T-cell (primary cell): ENCODE measurements at regions not wholly inside any gene's neighbourhood (a gene's known extent, or its start where the extent isn't known, plus 50 kb on each side); places are given as distances from the start of the nearest gene placed in this dataset.

Experiments used
- ATAC-seq, 4 experiments: fragments of 200-7000 bp in 3 of 4; fragments of 150-1000 bp in 1 of 4; cut with Tn5 transposase; replicated peaks in 1 of 4; 1 replicate in 3 of 4; 2 replicates in 1 of 4; pipeline ENCODE4 v1.10.0; 2021; ENCODE audit warnings: moderate library complexity in 3 of 4, mild to moderate bottlenecking in 2 of 4, moderate number of reproducible peaks in 1 of 4
- CTCF ChIA-PET, 2 donors: fragments of 300-600 bp; sonication (Branson Sonifier 250); formaldehyde crosslinking; loops; one replicate each; lab custom pipeline; 2022; ENCODE audit warnings: antibody characterized with exemption in 2 of 2; lab: Charles Lee
- POLR2A ChIA-PET, 2 donors: fragments of 300-600 bp; sonication (Branson Sonifier 250); formaldehyde crosslinking; loops; one replicate each; lab custom pipeline; 2022; ENCODE audit warnings: antibody characterized with exemption in 2 of 2; lab: Charles Lee
- DNase-seq, 35 experiments: peaks; one replicate each; pipeline versions ENCODE4 v3.0.0 to v3.0.0-alpha.2; 2013 to 2023
- H3K27ac ChIP-seq: one replicate; pipeline ENCODE4 v1.5.1; 2013; ENCODE audit warnings: low read length
- H3K27me3 ChIP-seq, 2 experiments: replicated peaks in 1 of 2; 1 replicate in 1 of 2; 2 replicates in 1 of 2; pipeline versions ENCODE4 v1.6.1 to v1.7.0; 2013; ENCODE audit warnings: low read length in 1 of 2, mixed read lengths in 1 of 2; ENCODE audit not compliant: control insufficient read depth in 2 of 2, insufficient read depth in 2 of 2; ENCODE audit errors: extremely low read depth in 1 of 2
- H3K36me3 ChIP-seq, 2 donors: 1 replicate in 1 of 2; 2 replicates in 1 of 2; pipeline versions ENCODE4 v1.6.1 to v1.7.0; 2013; ENCODE audit warnings: low read length in 1 of 2; ENCODE audit not compliant: control insufficient read depth in 2 of 2, insufficient read depth in 1 of 2; ENCODE audit errors: extremely low read depth in 1 of 2
- H3K4me1 ChIP-seq, 2 experiments: 1 replicate in 1 of 2; 2 replicates in 1 of 2; pipeline versions ENCODE4 v1.6.1 to v1.7.0; 2013; ENCODE audit warnings: low read length in 2 of 2, mixed read lengths in 1 of 2; ENCODE audit not compliant: insufficient read depth in 2 of 2, control insufficient read depth in 1 of 2; ENCODE audit errors: extremely low read depth in 1 of 2
- H3K4me3 ChIP-seq, 2 donors: 1 replicate in 1 of 2; 2 replicates in 1 of 2; pipeline versions ENCODE4 v1.5.1 to v1.7.0; 2013; ENCODE audit warnings: mild to moderate bottlenecking in 2 of 2, low read length in 1 of 2, moderate library complexity in 1 of 2; ENCODE audit not compliant: control insufficient read depth in 1 of 2; ENCODE audit errors: extremely low read depth in 1 of 2
- H3K9me3 ChIP-seq: 2 replicates; pipeline ENCODE4 v1.7.0; 2013
- H3K27ac Mint-ChIP-seq, 2 donors: one replicate each; pipeline ENCODE4 v1.8.0; 2020 to 2021; ENCODE audit warnings: mild to moderate bottlenecking in 2 of 2, mixed read lengths in 2 of 2
- H3K27me3 Mint-ChIP-seq, 2 donors: one replicate each; pipeline ENCODE4 v1.8.0; 2021 to 2022; ENCODE audit warnings: mixed read lengths in 2 of 2
- H3K36me3 Mint-ChIP-seq: one replicate; pipeline ENCODE4 v1.8.0; 2021; ENCODE audit warnings: mixed read lengths
- H3K4me1 Mint-ChIP-seq, 3 donors: one replicate each; pipeline ENCODE4 v1.8.0; 2020 to 2022; ENCODE audit warnings: mixed read lengths in 3 of 3, mild to moderate bottlenecking in 1 of 3
- H3K4me3 Mint-ChIP-seq, 3 donors: one replicate each; pipeline ENCODE4 v1.8.0; 2020 to 2022; ENCODE audit warnings: mild to moderate bottlenecking in 3 of 3, mixed read lengths in 3 of 3, moderate library complexity in 3 of 3
- H3K9me3 Mint-ChIP-seq, 3 donors: one replicate each; pipeline ENCODE4 v1.8.0; 2020 to 2022; ENCODE audit warnings: mixed read lengths in 3 of 3
- WGBS: methylation state at CpG from one replicate; pipeline ENCODE4 v1.1.5; 2013; ENCODE audit warnings: missing lambda C conversion rate; ENCODE audit not compliant: insufficient coverage; 5-methylcytosine and 5-hydroxymethylcytosine counted together

- no peaks in the 10 kb centered on the region for H3K9me3 ChIP-seq
- H3K4me3 ChIP-seq: no peak overlapping the region
- H3K36me3 ChIP-seq: no peaks in the 10 kb centered on the region
- H3K9me3 Mint-ChIP-seq: no peaks in the 10 kb centered on the region
- no peak overlapping the region for H3K4me3 Mint-ChIP-seq
- ATAC-seq: no peak
- no peaks in the 10 kb centered on the region for H3K27me3 Mint-ChIP-seq
- no peaks in the 10 kb centered on the region for H3K4me1 Mint-ChIP-seq
- H3K27me3 ChIP-seq: no peaks in the 10 kb centered on the region
- ChIA-PET CTCF (no interaction called here), POLR2A (no interaction called here)
- no peak for DNase-seq
- no peaks in the 10 kb centered on the region for H3K4me1 ChIP-seq
- WGBS: no CpG with 5 or more reads among the region's 3 CpGs
- no peaks in the 10 kb centered on the region for H3K36me3 Mint-ChIP-seq
- no peak overlapping the region for H3K27ac ChIP-seq
- no peak overlapping the region for H3K27ac Mint-ChIP-seq
These were observed 138.8 kb upstream of the MAP9 start for GRCh38 chr4:155515444-155516075.

- Histone ChIP-seq H3K9me3 (no peaks in the 10 kb centered on the region), H3K4me3 (no peak overlapping the region), H3K36me3 (no peaks in the 10 kb centered on the region), H3K27ac (no peak overlapping the region), H3K27me3 (no peaks in the 10 kb centered on the region), H3K4me1 (no peaks in the 10 kb centered on the region)
- 100% methylated on average over 1 of the region's 2 CpGs for WGBS
- Mint-ChIP-seq H3K9me3 (no peaks in the 10 kb centered on the region), H3K27me3 (no peaks in the 10 kb centered on the region), H3K36me3 (no peaks in the 10 kb centered on the region), H3K4me3 (no peak overlapping the region), H3K27ac (no peak overlapping the region), H3K4me1 (no peaks in the 10 kb centered on the region)
- ATAC-seq (no peak), DNase-seq (no peak)
- CTCF ChIA-PET: no interaction called here
- POLR2A ChIA-PET: no interaction called here
These were observed 137.9 kb upstream of the MAP9 start for GRCh38 chr4:155514628-155515027.

- H3K4me3 Mint-ChIP-seq: no peak overlapping the region
- no peaks in the 10 kb centered on the region for H3K27me3 ChIP-seq
- ATAC-seq: no peak
- POLR2A ChIA-PET: no interaction called here
- no peak overlapping the region for H3K27ac ChIP-seq
- no peaks in the 10 kb centered on the region for H3K9me3 Mint-ChIP-seq
- 100% methylated on average over 3 of the region's 5 CpGs for WGBS
- no peak overlapping the region for H3K4me3 ChIP-seq
- no peaks in the 10 kb centered on the region for H3K4me1 Mint-ChIP-seq
- CTCF ChIA-PET: no interaction called here
- DNase-seq: no peak
- no peaks in the 10 kb centered on the region for H3K27me3 Mint-ChIP-seq
- H3K36me3 ChIP-seq: no peaks in the 10 kb centered on the region
- no peaks in the 10 kb centered on the region for H3K4me1 ChIP-seq
- no peak overlapping the region for H3K27ac Mint-ChIP-seq
- no peaks in the 10 kb centered on the region for H3K9me3 ChIP-seq
- H3K36me3 Mint-ChIP-seq: no peaks in the 10 kb centered on the region
These were observed 136.1 kb upstream of the MAP9 start for GRCh38 chr4:155512817-155513216.

- WGBS: no CpG with 5 or more reads among the region's 1 CpG
- Histone ChIP-seq H3K27me3 (no peaks in the 10 kb centered on the region), H3K27ac (no peak overlapping the region), H3K36me3 (no peaks in the 10 kb centered on the region), H3K9me3 (no peaks in the 10 kb centered on the region), H3K4me1 (no peaks in the 10 kb centered on the region), H3K4me3 (no peak overlapping the region)
- DNase-seq (no peak), ATAC-seq (no peak)
- no peaks in the 10 kb centered on the region for H3K4me1 Mint-ChIP-seq
- CTCF ChIA-PET: no interaction called here
- H3K9me3 Mint-ChIP-seq: no peaks in the 10 kb centered on the region
- no peaks in the 10 kb centered on the region for H3K27me3 Mint-ChIP-seq
- no peak overlapping the region for H3K4me3 Mint-ChIP-seq
- POLR2A ChIA-PET: no interaction called here
- H3K36me3 Mint-ChIP-seq: no peaks in the 10 kb centered on the region
- H3K27ac Mint-ChIP-seq: no peak overlapping the region
These were observed 135.3 kb upstream of the MAP9 start for GRCh38 chr4:155512046-155512445.

- POLR2A ChIA-PET: no interaction called here
- WGBS: no CpG with 5 or more reads among the region's 2 CpGs
These were observed 134.0 kb upstream of the MAP9 start for GRCh38 chr4:155510771-155511170.

GRCh38 chr4:155509555-155509954, 132.8 kb upstream of the MAP9 start:
- Mint-ChIP-seq H3K4me1 (no peaks in the 10 kb centered on the region), H3K27ac (no peak overlapping the region), H3K27me3 (peaks cover 0 to 3% of the 10 kb centered on the region in 2 donors), H3K4me3 (no peak overlapping the region), H3K36me3 (no peaks in the 10 kb centered on the region), H3K9me3 (no peaks in the 10 kb centered on the region)
- H3K27me3 ChIP-seq: no peaks in the 10 kb centered on the region
- H3K36me3 ChIP-seq: no peaks in the 10 kb centered on the region
- no peaks in the 10 kb centered on the region for H3K9me3 ChIP-seq
- ChIA-PET CTCF (no interaction called here), POLR2A (no interaction called here)
- no peak overlapping the region for H3K27ac ChIP-seq
- ATAC-seq: no peak
- no peak for DNase-seq
- H3K4me1 ChIP-seq: no peaks in the 10 kb centered on the region
- no peak overlapping the region for H3K4me3 ChIP-seq

More at GRCh38 chr4:155510771-155511170, 134.0 kb upstream of the MAP9 start:
- ATAC-seq (no peak), DNase-seq (no peak)
- H3K36me3 ChIP-seq: no peaks in the 10 kb centered on the region
- CTCF ChIA-PET: no interaction called here
- Mint-ChIP-seq H3K36me3 (no peaks in the 10 kb centered on the region), H3K4me1 (no peaks in the 10 kb centered on the region), H3K27me3 (no peaks in the 10 kb centered on the region), H3K4me3 (no peak overlapping the region), H3K27ac (no peak overlapping the region), H3K9me3 (no peaks in the 10 kb centered on the region)
- no peaks in the 10 kb centered on the region for H3K9me3 ChIP-seq
- no peaks in the 10 kb centered on the region for H3K4me1 ChIP-seq
- H3K27me3 ChIP-seq: no peaks in the 10 kb centered on the region
- H3K4me3 ChIP-seq: no peak overlapping the region
- no peak overlapping the region for H3K27ac ChIP-seq

GRCh38 chr4:155506745-155507144, 130.0 kb upstream of the MAP9 start:
- Histone ChIP-seq H3K4me3 (no peak overlapping the region), H3K27me3 (no peaks in the 10 kb centered on the region), H3K27ac (no peak overlapping the region), H3K36me3 (no peaks in the 10 kb centered on the region), H3K4me1 (no peaks in the 10 kb centered on the region), H3K9me3 (no peaks in the 10 kb centered on the region)
- no peaks in the 10 kb centered on the region for H3K4me1 Mint-ChIP-seq
- peaks cover 0 to 6% of the 10 kb centered on the region in 2 donors for H3K27me3 Mint-ChIP-seq
- DNase-seq (no peak), ATAC-seq (no peak)
- H3K4me3 Mint-ChIP-seq: no peak overlapping the region
- POLR2A ChIA-PET: no interaction called here
- WGBS: 100% methylated on average over 1 of the region's 4 CpGs
- CTCF ChIA-PET: no interaction called here
- H3K9me3 Mint-ChIP-seq: no peaks in the 10 kb centered on the region
- no peak overlapping the region for H3K27ac Mint-ChIP-seq
- H3K36me3 Mint-ChIP-seq: no peaks in the 10 kb centered on the region
